Choroid plexus epithelial cell (primary cell): ENCODE measurements at regions not wholly inside any gene's neighbourhood (a gene's known extent, or its start where the extent isn't known, plus 50 kb on each side); places are given as distances from the start of the nearest gene placed in this dataset.
A peak's percentile ranks its signal among the peaks of the same experiment; 100 is the strongest.

ENCODE experiments used
- DNase-seq: peaks from one replicate; pipeline ENCODE4 v3.0.0-alpha.2; 2010; ENCODE audit warnings: low read depth
- H3K4me3 ChIP-seq: 2 replicates; pipeline ENCODE4 v1.5.1; 2011; ENCODE audit warnings: low read depth, mild to moderate bottlenecking, control low read depth, low read length, moderate library complexity
- TF ChIP-seq, protein P1 (sequence below): conservative IDR thresholded peaks from 2 replicates; pipeline ENCODE4 v1.5.1; 2011; ENCODE audit warnings: low read depth, mild to moderate bottlenecking, control low read depth, inconsistent platforms, low read length, moderate library complexity

DNA sequence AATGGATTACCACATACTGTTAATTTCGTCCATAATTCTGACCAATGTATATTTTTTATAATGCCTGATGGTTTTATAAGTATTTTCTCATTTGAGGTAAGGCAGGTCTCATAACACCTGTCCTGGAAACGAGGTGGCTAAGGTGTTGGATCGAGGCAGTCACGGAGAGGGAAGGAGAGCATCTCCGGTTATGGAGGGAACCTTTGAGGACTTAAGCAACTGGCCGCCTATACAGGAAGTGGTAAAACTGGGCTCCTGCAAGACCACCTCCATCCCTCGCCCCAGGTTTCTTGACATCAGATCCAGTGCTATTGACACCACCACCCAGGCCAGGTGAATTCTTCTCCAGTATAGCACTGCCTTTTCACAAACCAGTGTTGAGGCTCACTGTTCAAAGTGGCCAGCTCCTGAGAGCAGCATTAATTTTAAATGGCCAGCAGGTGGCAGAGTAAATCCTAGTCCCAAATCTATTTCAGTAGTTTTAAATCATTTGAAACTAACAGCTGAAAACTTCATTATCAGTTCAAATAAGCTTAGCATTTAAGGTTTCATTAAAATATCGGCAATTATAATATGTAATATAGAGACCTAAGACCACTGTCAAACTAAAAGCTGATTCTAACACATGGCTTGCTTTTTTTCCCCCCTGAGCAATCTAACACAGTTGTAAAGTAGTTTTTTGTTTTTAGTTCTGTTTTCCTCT, 100.8 kb downstream of the PPM1A start:
- no peak overlapping the region for H3K4me3 ChIP-seq
- DNase-seq = peak; percentile 81
- TF ChIP-seq, protein P1, sequence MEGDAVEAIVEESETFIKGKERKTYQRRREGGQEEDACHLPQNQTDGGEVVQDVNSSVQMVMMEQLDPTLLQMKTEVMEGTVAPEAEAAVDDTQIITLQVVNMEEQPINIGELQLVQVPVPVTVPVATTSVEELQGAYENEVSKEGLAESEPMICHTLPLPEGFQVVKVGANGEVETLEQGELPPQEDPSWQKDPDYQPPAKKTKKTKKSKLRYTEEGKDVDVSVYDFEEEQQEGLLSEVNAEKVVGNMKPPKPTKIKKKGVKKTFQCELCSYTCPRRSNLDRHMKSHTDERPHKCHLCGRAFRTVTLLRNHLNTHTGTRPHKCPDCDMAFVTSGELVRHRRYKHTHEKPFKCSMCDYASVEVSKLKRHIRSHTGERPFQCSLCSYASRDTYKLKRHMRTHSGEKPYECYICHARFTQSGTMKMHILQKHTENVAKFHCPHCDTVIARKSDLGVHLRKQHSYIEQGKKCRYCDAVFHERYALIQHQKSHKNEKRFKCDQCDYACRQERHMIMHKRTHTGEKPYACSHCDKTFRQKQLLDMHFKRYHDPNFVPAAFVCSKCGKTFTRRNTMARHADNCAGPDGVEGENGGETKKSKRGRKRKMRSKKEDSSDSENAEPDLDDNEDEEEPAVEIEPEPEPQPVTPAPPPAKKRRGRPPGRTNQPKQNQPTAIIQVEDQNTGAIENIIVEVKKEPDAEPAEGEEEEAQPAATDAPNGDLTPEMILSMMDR = peak; percentile 74

GRCh38 chr14:60350366-60350720, 101.3 kb downstream of the PPM1A start:
- TF ChIP-seq, protein P1 = no peak
- peak; percentile 2 for DNase-seq
- H3K4me3 ChIP-seq = no peak overlapping the region

GRCh38 chr14:60353420-60353819, 104.4 kb downstream of the PPM1A start:
- H3K4me3 ChIP-seq = no peak overlapping the region
- TF ChIP-seq, protein P1 = no peak
- DNase-seq = no peak

GRCh38 chr14:60355768-60356167, 106.7 kb downstream of the PPM1A start:
- H3K4me3 ChIP-seq = no peak overlapping the region
- TF ChIP-seq, protein P1 = no peak
- DNase-seq = no peak

GRCh38 chr14:60356386-60356785, 107.4 kb downstream of the PPM1A start:
- no peak for DNase-seq
- TF ChIP-seq, protein P1 = no peak
- H3K4me3 ChIP-seq = no peak overlapping the region

DNA sequence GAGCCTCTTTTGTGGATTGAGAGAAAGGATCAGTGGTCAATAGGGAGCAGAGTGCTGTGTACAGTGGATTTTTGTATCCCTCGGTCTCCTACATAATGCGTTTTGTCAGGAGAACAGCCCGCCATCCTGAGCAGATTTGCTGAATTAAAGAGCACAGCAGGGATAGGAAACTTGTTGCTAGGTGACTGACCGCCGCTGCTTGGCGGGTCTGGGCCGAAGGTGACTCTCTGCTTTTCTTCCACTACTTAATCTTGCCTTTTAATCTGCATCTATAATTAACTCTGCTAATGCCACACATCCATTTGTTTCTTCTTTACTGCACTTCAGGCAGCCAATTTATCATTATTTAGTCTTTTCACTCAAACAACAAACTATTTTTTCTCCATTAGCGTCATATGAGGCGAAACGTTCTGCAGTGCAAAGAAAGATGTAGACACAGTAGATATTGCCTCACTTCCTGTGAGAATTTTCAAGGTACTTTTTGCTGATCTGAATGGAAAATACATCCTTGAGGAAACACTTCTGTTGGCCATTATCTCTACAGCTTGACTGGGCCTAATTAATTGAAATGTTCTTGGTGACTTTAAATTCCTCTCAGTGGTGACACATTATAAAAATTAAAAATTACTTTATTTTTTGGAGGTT, 108.0 kb downstream of the PPM1A start:
- DNase-seq = peak; percentile 27
- TF ChIP-seq, protein P1 = no peak

More for the DNA sequence above, 108.0 kb downstream of the PPM1A start:
- no peak overlapping the region for H3K4me3 ChIP-seq
